ENCODE measurements at regions not wholly inside any gene's neighbourhood (a gene's known extent, or its start where the extent isn't known, plus 50 kb on each side); places are given as distances from the start of the nearest gene placed in this dataset.

DNA sequence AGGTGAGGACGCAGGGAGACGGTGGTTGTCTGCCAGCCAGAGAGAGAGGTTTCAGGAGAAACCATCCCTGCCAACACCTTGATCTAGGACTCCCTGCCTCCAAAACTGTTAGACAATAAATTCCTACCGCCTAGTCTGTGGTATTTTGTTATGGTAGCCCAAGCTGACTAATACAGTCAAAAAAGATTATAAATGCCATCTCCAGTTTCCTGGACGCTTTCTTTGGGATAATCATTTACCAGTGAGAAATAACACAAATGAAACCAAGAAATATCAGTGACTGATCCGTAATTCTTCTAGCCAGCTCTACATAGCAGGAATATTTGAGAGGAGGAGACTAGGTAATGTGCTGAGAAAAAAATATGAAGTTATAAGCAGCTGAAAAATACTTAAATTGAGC is 707.8 kb upstream of the LMCD1 start:
- no peak for DNase-seq (ENCODE audit: low read depth)

DNA sequence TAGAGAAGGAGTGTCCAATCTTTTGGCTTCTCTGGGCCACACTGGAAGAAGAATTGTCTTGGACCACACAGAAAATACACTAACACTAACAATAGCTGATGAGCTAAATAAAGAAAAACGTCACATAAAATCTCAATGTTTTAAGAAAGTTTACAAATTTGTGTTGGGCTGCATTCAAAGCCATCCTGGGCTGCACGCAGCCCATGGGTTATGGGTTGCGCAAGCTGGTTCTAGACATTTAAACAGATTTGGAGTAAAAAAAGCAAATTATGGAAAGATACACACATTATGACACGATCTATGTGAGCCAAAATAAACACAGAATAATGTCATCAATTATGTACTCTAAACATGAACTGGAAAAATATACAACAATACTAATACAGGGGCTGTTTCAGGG is 703.3 kb upstream of the LMCD1 start:
- no peak for DNase-seq (ENCODE audit: low read depth)

DNA sequence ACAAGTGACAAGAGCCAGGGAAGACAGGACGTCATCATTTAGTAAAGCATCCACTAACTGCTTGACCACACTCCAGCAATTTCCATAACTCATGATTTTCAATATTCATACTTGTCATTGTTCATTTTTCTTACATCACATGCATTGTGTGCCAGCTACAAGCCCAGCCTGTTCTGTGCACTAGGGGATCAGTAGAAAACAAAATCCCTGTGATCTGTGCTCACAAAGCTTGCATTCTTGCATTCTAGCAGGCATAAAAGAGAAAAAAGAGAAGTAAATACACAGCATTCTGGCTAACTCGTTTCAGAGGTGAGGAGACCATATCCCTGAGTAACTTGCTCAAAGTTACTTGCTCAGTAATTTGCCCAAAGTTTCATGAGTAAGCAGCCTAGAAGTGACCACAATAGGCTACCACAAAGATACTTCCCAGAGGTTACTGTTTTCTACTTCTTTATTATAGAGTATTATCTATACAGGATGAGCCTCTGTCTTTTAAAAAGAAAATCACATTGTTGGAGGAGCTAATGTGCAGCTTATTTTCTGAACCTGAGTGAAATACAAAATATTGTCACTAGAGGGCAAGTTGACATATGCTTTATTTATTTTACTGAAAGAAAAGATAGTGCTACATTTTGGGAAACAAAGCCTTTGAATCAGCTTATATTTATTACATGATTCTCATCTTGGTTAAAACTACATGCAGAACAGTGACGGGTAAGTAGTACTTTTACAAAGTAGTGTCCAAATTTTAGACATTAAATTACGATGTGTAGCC is 701.4 kb upstream of the LMCD1 start:
- DNase-seq (ENCODE audit: low read depth) = no peak

DNA sequence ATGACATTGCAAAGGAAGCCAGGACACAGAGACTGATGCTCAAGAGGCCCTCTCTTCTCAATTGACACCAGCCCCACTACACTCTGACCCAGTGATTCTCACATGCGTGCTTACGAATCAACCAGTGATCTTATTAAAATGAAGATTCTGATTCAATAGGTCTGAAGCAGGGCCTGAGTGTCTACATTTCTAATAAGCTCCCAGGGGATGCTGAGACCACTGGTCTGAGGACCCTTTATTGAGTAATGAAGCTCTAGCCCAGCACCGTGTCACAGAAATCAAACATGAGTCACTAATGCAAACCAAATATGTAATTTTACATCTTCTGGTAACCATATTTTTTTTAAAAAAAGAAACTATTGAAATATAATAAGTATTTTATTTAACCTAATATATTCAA is 689.1 kb upstream of the LMCD1 start:
- no peak for DNase-seq (ENCODE audit: low read depth)

DNA sequence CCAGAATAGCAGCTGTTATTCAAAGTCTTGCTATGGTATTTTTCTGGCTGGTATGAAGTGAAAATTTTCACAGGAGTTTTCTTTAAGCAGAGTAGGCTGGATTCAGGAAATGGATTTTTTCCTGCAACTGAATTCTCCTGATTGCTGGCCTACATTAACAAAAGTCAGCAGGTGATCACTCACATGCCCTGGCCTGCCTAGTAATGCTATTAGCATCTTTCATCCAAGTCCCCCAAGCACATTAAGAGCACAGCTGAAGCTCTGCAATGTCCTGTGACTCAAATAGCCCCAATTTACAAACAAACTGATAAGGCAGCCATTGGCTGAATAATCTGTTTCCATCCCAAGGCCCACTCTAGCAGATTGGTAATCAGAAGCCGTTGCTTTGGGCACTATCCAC is 688.3 kb upstream of the LMCD1 start:
- no peak for DNase-seq (ENCODE audit: low read depth)

DNA sequence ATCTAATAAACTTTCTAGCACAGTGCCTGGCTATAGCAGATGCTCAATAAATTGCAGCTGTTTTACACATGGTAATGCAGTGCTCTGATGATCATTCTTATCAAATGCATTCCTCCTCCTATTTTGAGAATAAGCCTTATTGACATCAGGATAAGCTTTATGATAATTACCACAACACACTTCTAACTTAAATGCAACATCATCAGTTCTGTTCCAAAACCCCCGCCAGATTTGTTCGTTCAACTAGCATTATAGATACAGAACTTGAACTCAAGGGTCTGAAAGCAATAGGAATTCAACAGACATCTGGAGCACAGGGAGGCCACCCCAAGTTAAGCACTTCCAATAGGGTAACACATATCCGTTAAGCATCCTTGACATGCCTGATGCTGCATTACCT is 684.4 kb upstream of the LMCD1 start:
- no peak for DNase-seq (ENCODE audit: low read depth)

DNA sequence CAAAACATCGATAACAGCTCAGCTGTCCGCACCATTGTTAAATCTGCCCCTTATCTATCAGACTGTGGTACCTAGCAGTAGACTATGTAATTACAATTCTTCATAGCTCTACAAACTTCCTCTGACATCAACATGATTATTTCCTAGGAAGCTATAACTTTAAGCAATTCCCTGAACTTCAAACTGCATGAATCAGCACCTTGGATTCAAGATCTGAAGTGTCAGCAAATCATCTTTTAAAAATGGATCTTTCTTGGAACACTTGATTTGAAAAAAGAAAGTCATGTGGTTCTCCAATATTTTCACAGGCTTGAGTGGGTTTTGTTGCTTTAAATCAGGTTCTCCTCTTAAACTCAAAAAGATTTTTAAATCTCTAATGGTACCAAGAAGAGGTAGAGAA is 680.7 kb upstream of the LMCD1 start:
- DNase-seq (ENCODE audit: low read depth) = no peak

DNA sequence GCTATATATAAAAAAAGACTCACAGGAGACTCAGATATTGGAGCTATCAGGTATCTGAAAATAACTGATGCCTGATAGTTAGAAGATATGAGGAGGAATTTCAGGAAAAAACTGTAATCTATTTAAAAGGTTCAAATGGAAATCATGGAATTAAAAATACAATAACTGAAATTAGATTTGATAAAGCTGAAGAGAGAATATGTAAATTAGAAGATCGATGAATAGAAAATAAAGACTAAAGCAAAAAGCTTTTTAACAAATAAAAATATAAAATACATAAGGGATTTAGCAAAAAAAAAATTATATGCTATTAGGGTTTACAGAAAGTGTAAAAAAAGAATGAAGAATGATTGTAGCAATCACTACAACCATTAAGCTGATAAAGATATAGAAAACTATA is 679.8 kb upstream of the LMCD1 start:
- DNase-seq (ENCODE audit: low read depth) = no peak

DNA sequence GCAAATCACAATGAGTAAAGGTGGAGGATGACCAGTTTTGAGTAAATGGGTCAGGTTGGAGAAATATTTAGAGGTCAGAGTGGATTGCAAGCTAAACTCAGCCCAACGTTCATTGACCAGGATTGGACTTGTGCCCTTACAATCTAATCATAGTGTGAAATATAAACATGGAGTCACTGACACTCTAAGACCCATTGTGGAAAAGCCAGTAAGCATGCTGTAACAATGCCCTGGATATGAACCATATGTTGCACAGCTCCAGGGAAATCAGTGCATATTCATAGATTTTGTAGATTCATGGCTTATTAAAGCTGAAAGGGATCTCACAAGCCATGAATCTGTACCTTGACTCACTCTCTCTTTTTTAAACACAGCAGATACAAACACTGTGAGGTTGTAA is 660.2 kb upstream of the LMCD1 start:
- no peak for DNase-seq (ENCODE audit: low read depth)

DNA sequence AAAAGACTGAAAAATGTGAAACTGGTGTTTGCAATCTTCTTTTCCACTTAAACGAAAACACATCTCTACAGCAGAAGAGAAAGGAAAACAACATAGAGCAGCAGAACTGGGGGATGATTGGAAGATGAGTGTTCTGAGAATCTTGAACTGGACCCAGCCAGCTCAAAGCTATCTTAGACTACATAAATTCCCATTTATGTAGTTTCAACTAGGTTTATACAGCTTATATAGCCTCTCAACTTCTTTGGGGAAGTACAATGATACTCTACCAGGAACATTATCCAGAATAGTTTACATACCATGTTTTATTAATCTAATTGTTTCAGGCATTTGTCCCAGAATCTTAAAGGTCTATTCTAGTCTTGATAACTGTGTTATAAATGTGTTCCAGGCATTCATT is 658.2 kb upstream of the LMCD1 start:
- DNase-seq (ENCODE audit: low read depth) = no peak

DNA sequence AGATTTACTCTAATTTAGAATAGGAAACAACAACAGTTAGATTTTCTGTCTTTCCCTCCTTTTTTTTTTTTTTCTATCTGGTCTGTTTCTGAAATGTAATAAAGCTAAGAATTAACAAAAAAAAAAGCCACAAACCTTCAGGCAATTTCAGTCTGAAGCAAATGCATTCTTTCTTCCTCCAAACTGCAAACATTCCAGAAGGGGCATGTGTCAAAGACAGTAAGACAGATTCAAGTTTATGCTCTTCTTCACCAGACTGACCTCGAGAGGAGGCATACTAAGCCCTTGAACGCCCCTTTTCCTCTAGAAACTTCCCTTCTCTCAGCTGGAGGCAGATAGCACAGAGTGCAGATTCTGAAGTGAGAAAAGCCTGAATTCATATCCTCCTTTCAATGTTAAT is 654.6 kb upstream of the LMCD1 start:
- DNase-seq (ENCODE audit: low read depth) = no peak

DNA sequence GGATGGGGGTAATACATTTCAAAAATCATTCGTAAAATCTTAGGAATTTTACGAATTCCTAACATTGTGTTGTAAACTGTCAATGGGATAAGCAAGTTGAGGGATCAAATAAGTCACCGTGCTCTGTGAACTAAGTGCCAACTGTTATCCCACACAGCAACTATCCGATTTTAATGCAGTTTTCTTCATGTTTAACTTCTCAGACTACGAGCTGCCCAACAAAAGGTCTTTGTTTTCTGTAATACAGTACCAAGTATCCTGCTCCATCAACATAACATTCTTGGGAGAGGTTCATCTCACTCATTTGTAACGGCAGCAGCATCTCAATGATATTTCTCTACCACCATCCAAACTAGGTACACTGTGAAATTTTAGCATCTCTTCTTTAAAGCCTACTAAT is 654.1 kb upstream of the LMCD1 start:
- DNase-seq (ENCODE audit: low read depth) = no peak

DNA sequence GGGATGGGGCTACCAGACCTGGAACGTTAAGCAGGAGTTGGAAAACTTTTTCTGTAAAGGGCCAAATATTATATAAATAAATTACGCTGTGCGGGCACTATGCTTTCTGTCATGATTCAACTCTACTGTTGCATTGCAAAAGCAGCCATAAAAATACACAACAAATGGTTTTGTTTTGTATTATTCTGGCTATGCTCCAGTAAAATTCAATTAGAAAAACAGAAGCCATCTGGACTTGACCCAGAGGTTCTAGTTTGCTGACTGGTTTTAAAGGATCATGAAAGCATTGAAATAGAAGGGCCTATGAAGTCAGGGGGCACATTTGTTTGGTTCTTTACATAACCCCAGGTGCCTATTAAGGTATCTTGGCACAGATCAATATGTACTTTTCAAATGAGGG is 647.4 kb upstream of the LMCD1 start:
- no peak for DNase-seq (ENCODE audit: low read depth)

DNA sequence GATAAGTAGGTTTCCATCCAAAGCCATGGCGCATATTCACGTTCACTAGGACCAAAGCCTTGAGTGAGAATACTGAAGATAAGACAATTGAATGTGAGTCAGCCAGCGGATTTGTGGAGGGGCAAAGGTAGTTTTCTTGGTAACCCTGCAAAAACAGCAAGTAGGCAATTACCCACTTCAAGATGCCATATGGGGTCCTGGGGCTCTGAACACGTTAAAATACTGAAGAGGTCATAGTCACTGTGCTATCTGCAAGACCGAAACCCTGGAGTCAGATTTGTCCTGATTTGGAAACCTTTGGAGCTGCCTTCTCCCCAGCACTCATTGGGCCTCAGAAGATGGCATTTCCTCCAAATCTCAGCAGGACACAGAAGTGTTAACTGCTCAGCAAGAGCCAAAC is 646.9 kb upstream of the LMCD1 start:
- no peak for DNase-seq (ENCODE audit: low read depth)

DNA sequence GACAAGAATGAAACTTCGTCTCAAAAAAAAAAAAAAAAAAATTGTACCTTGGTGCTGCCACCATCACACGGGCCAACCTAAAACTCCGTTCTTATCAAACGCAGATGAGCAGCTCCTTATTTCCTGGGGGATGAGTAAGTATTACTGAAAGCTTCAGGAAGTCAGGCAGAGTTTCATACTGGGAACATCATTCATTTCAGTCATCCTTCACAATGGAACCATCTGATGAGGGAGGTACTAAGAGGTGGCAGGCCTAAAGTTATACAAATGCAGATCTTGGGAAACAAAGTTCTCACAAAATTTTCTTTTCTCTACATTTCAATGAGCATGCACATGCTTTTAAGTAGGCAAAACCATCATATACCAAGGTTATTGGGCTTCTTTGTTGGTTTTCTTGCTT is 636.0 kb upstream of the LMCD1 start:
- DNase-seq (ENCODE audit: low read depth) = no peak

DNA sequence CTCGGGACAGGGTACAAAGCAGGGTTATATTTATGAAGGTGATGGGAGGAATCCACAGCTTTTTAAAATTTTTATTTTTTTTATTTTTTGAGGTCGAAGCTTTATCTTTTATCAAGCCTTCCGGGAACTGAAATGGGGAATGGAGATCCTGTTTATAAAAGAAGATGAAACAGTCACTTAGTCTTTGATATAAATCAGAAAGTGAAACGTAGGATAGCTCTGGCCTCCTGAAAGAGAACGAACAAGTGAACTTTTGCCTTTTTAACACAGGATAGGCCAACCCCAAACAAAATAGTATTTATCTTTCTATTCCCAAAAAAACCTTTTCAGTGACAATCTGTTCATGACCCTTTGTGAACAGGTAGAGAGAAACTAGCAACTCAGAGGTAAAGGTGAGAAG is 634.0 kb upstream of the LMCD1 start:
- DNase-seq (ENCODE audit: low read depth) = no peak

DNA sequence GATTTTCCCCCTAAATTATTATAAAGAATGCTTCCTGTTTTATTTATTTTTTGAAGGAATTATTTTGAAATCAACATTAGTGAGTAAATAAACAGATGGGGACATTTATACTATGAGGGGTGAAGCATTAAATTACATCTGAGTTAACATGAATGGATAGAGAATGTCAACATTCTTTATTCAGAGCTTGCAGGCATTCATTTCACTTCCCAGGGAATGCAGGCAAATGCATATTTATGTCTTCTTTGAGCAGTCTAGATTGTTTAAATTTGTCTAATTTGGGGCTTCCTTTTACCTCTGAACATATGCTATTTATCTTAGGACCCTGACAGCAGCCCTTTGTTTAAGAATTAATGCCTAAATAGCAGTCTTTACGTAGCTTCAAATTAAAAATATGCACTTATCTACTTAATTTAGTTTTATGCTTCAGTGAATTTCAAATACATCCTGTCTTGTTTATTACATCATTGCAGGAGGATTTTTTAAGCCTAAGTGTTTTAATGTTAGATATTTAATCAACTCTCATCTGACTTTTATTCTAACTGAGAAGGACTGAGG is 630.5 kb upstream of the LMCD1 start:
- DNase-seq (ENCODE audit: low read depth) = no peak

DNA sequence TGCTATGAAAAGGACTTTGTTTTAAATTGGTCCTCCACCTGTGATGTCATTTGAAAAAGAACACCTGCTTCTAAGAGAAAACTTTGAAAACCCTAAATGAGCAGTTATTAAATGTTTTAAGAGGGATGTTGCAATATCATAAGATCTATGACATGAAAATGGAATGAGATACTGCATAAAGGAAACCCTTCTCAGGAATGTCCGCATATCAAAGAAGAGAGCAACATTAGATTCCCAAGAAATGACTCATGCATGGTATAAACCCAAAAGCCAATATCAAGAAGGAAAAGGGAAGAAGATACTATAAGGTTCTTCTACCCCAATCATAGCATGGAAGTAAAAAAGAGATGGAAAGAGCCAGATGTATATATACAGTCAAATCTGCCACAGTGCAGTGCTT is 627.5 kb upstream of the LMCD1 start:
- DNase-seq (ENCODE audit: low read depth) = no peak

DNA sequence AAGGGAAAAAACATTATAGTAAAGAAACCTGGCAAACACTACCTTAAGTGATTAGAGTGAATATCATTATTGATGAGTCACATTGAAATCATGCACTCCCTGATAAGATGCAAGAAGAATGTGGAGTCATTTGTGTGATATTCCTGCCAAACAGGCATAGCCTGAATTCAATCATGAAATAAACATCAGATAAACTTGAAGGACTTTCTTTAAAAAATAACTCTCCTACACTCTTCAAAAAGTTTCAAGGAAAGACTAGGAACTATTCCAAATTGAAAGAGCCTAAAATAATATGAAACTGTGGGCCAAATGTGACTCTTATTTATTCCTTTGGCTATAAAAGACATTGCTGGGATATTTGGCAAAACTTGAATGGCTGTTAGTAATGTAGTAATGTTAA is 625.7 kb upstream of the LMCD1 start:
- no peak for DNase-seq (ENCODE audit: low read depth)

DNA sequence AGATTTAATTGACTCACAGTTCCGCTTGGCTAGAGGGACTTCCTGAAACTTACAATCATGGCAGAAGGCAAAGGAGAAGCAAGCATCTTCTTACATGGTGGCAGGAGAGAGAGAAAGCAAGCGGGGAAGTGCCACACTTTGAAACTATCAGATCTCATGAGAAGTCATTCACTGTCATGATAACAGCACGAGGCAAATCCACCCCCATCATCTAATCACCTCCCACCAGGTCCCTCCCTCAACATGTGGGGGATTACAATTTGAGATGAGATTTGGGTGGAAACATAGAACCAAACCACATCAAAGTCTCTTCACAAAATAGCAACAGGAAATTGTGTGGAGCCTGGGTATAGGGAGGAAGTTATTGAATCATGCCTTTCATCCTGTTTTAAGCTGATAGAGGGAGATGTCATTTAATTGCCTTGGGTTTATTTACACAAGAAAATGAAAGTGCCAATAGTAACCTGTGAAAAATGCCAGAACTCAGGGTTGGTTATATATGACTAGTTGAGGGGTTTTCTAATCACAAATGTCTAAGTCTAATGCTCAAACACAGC is 624.8 kb upstream of the LMCD1 start:
- no peak for DNase-seq (ENCODE audit: low read depth)

DNA sequence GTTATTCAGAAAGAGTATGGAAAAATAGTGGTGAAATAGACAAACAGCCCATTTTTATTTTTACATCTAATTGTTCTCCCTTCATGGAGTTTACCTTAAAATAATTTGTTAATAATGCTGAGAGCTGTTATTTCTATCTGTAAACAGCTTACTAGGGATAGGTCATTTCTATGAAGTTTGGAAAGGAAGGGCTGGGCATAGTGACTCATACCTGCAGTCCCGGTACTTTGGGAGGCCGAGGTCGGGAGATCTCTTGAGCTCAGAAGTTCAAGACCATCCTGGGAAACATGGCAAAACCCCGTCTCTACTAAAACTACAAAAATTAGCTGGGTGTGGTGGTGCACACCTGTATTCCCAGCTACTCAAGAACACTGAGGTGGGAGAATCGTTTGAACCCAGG is 624.3 kb upstream of the LMCD1 start:
- DNase-seq (ENCODE audit: low read depth) = no peak

DNA sequence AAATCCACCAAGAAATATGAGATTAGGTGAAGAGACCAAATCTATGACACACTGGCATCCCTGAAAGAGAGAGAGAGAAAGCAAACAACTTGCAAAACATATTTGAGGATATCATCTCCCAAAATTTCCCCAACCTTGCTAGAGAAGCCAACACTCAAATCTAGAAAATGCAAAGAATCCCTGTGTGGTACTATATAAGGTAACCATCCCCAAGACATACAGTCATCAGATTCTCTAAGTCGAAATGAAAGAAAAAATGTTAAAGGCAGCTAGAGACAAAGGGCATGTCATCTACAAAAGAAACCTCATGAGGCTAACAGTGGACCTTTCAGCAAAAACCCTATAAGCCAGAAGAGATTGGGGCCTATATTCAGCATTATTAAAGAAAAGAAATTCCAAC is 622.1 kb upstream of the LMCD1 start:
- DNase-seq (ENCODE audit: low read depth) = no peak

DNA sequence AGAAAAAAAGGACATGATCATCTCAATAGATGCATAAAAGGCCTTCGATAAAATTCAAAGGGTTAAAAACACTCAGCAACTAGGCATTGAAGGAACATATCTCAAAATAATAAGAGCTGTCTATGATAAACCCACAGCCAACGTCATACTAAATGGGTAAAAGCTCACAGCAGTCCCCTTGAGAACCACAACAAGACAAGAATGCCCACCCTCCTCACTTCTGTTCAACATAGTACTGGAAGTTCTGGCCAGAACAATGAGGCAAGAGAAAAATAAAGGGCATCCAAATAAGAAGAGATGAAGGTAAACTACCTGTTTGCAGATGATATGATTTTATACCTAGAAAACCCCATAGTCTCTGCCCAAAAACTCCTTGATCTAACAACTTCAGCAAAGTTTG is 619.7 kb upstream of the LMCD1 start:
- no peak for DNase-seq (ENCODE audit: low read depth)

DNA sequence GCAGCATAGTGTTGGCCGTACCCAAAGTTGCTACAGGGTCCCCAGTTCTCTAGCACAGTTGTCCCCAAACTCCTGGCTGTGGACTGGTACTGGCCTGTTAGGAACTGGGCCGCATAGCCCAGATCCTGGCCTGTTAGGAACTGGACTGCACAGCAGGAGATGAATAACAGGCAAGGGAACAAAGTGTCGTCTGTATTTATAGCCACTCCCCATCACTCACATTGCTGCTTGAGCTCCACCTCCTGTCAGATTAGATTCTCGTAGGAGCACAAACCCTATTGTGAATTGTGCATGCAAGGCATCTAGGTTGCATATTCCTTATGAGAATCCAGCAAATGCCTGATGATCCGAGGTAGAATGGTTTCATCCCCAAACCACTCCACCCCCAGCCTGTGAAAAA is 604.0 kb upstream of the LMCD1 start:
- DNase-seq (ENCODE audit: low read depth) = no peak

Measured in GM04503 (cell line).